LNCaP clone FGC (cell line): ENCODE measurements at regions not wholly inside any gene's neighbourhood (a gene's known extent, or its start where the extent isn't known, plus 50 kb on each side); places are given as distances from the start of the nearest gene placed in this dataset.
A peak's percentile ranks its signal among the peaks of the same experiment; 100 is the strongest.
"Not testable (repeated sequence)": the region's sequence is repeated elsewhere in the genome, so short reads cannot be mapped to it uniquely, and the experiment has no call there.

Source experiments
- DNase-seq: peaks from one replicate; pipeline ENCODE4 v3.0.0-alpha.2; 2011; ENCODE audit warnings: low read depth
- H3K4me3 ChIP-seq: 2 replicates; pipeline ENCODE4 v1.5.1; 2011; ENCODE audit warnings: mild to moderate bottlenecking, low read depth, low read length, control low read depth
- TF ChIP-seq, protein P1 (sequence below): IDR thresholded peaks from 2 replicates; pipeline ENCODE4 v1.5.1; 2012; ENCODE audit warnings: mild to moderate bottlenecking; ENCODE audit not compliant: control insufficient read depth, insufficient read depth; ENCODE audit errors: extremely low read depth

- H3K4me3 ChIP-seq: no peak overlapping the region
- TF ChIP-seq, protein P1, sequence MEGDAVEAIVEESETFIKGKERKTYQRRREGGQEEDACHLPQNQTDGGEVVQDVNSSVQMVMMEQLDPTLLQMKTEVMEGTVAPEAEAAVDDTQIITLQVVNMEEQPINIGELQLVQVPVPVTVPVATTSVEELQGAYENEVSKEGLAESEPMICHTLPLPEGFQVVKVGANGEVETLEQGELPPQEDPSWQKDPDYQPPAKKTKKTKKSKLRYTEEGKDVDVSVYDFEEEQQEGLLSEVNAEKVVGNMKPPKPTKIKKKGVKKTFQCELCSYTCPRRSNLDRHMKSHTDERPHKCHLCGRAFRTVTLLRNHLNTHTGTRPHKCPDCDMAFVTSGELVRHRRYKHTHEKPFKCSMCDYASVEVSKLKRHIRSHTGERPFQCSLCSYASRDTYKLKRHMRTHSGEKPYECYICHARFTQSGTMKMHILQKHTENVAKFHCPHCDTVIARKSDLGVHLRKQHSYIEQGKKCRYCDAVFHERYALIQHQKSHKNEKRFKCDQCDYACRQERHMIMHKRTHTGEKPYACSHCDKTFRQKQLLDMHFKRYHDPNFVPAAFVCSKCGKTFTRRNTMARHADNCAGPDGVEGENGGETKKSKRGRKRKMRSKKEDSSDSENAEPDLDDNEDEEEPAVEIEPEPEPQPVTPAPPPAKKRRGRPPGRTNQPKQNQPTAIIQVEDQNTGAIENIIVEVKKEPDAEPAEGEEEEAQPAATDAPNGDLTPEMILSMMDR: no peak
- DNase-seq: no peak
Observed at GRCh38 chr5:57989378-57989777, 470.5 kb downstream of the PLK2 start.

DNA sequence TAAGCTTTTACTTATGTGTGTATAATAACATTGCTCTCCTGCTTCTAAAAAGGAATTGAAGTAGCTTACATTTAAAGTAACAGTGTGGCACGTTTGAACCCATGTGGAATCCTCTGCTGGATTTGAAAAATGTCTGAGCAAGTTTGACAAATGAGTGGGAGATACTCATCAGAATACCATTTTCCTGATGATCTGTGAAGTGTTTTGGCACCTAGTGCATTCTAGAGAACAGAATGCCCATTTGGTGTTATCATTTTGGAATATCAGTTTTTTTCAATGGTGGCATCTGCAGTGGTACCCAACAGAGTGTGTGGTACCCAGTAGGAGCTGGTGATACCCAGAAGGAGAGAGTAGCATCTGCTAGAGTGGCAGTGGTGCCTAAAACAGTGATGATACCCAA lies 471.1 kb downstream of the PLK2 start:
- no peak overlapping the region for H3K4me3 ChIP-seq
- TF ChIP-seq, protein P1: no peak
- DNase-seq: no peak

DNA sequence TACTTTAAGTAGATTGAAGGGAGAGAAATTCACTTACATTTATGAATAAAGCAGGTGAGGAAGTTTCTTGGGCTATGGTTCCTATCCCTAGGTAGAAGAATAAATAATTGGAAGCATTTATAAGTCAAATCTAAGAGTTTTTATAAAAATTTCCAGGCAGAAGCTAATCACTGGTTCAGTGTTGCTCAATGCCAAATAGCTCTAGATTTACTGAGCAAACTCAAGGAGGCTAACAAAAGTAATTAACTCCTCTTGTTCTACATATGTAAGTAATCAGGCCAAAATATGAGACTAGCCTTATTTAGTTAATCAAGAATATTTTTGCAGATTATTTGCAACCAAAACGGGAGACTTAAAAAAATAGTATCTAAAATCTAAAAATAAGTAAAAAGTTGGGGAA lies 472.3 kb downstream of the PLK2 start:
- no peak for DNase-seq
- TF ChIP-seq, protein P1: no peak
- H3K4me3 ChIP-seq: no peak overlapping the region

- H3K4me3 ChIP-seq: no peak overlapping the region
- DNase-seq: peak; percentile 79
- TF ChIP-seq, protein P1: no peak
Observed at GRCh38 chr5:57986761-57987341, 473.0 kb downstream of the PLK2 start.

DNA sequence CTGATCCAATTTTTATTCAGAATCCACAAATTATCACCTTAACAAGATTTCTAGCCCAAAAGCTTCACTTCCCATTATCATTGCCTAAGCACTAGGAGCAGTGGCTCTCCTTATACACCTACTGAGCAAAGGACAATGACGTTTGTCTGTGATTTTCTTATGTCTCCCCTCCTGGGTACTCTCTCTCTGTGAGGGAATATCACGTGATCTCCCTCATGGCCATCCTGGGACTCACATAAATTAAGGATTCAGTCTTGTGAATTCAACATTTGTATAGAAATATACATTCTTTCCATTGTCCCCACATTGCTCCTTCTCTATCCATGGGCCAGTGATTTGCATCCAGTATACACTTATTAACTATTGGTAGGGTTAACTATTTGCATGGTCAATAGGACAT lies 476.5 kb downstream of the PLK2 start:
- H3K4me3 ChIP-seq: no peak overlapping the region
- no peak for DNase-seq
- TF ChIP-seq, protein P1: no peak

DNA sequence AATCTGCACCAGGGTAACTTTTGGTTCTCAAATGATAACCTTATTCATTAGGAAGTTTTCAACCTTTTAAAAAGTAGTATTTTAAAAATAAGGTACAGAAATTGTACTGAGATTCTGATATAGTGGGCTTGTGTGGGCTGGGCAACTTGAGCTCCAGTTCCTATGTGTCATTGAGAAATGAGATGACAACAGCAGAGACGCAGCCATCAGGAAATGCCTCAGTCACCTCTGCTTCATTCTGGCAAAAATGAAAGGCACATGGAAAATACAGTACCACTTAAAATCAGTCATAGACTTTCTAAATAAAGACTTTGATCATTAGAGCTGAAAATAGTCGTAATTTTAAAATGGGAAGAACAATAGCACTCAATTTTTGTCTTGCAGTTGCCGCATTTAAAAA lies 480.2 kb downstream of the PLK2 start:
- TF ChIP-seq, protein P1: no peak
- H3K4me3 ChIP-seq: no peak overlapping the region
- DNase-seq: no peak

- H3K4me3 ChIP-seq: no peak overlapping the region
- no peak for DNase-seq
- TF ChIP-seq, protein P1: no peak
Observed at GRCh38 chr5:57976506-57976905, 483.4 kb downstream of the PLK2 start.

- DNase-seq, H3K4me3 ChIP-seq: not testable (repeated sequence)
Observed at GRCh38 chr5:57972099-57972498, 487.8 kb downstream of the PLK2 start.
